SK-N-SH treated with all-trans-retinoic acid at 6 μM for 48 hours (cell line): ENCODE measurements at regions not wholly inside any gene's neighbourhood (a gene's known extent, or its start where the extent isn't known, plus 50 kb on each side); places are given as distances from the start of the nearest gene placed in this dataset.

Experiments
- ARNTL ChIP-seq: fragments of 450-650 bp; formaldehyde crosslinking; IDR thresholded peaks from 2 replicates; pipeline ENCODE4 v1.5.0; 2020; ENCODE audit warnings: low read depth, mild to moderate bottlenecking, moderate library complexity, borderline replicate concordance
- BACH2 ChIP-seq: fragments of 250-450 bp; sonication (Bioruptor Pico); IDR thresholded peaks from 2 replicates; pipeline ENCODE4 v1.9.0; 2021; ENCODE audit warnings: mild to moderate bottlenecking, borderline replicate concordance
- CREB5 ChIP-seq: fragments of 250-450 bp; sonication (Bioruptor Pico); IDR thresholded peaks from 2 replicates; pipeline ENCODE4 v1.5.1; 2020; ENCODE audit warnings: low read depth, mild to moderate bottlenecking, moderate library complexity
- CSDC2 ChIP-seq: fragments of 250-450 bp; sonication (Bioruptor Pico); IDR thresholded peaks from 2 replicates; pipeline ENCODE4 v1.5.0; 2020; ENCODE audit warnings: mild to moderate bottlenecking, moderate library complexity
- ISL1 ChIP-seq: fragments of 250-450 bp; sonication (Bioruptor Pico); IDR thresholded peaks from 2 replicates; pipeline ENCODE4 v2.1.2; 2022; ENCODE audit warnings: mild to moderate bottlenecking, moderate library complexity
- OSR1 ChIP-seq: fragments of 250-450 bp; sonication (Bioruptor Pico); IDR thresholded peaks from 2 replicates; pipeline ENCODE4 v1.8.0; 2022; ENCODE audit warnings: moderate library complexity, mild to moderate bottlenecking, inconsistent platforms
- RARB ChIP-seq: fragments of 250-450 bp; sonication (Bioruptor Pico); IDR thresholded peaks from 2 replicates; pipeline ENCODE4 v1.8.0; 2021; ENCODE audit warnings: mild to moderate bottlenecking, moderate library complexity
- TOX ChIP-seq: fragments of 250-450 bp; sonication (Bioruptor Pico); IDR thresholded peaks from 2 replicates; pipeline ENCODE4 v1.8.0; 2021; ENCODE audit warnings: mild to moderate bottlenecking, moderate library complexity, borderline replicate concordance
- TSHZ2 ChIP-seq: fragments of 250-450 bp; sonication (Bioruptor Pico); IDR thresholded peaks from 2 replicates; pipeline ENCODE4 v1.5.0; 2020; ENCODE audit warnings: mild to moderate bottlenecking, moderate library complexity
- ZC3H10 ChIP-seq: fragments of 250-450 bp; sonication (Bioruptor Pico); IDR thresholded peaks from 2 replicates; pipeline ENCODE4 v1.5.1; 2021; ENCODE audit warnings: mild to moderate bottlenecking, moderate library complexity
- ZFP3 ChIP-seq: fragments of 250-450 bp; sonication (Bioruptor Pico); IDR thresholded peaks from 2 replicates; pipeline ENCODE4 v1.5.0; 2020; ENCODE audit warnings: mild to moderate bottlenecking, moderate library complexity

- TF ChIP-seq ARNTL (CRISPR knock-in tag) (no peak), CSDC2 (CRISPR knock-in tag) (no peak), OSR1 (CRISPR knock-in tag) (no peak), TSHZ2 (CRISPR knock-in tag) (no peak), ISL1 (CRISPR knock-in tag) (no peak), CREB5 (CRISPR knock-in tag) (no peak), ZFP3 (CRISPR knock-in tag) (no peak), RARB (CRISPR knock-in tag) (no peak), BACH2 (CRISPR knock-in tag) (no peak), TOX (no peak), ZC3H10 (CRISPR knock-in tag) (no peak)
Observed at GRCh38 chr20:22475662-22476061, 108.7 kb downstream of the FOXA2 start.
